OCI-LY7 (cell line): ENCODE measurements at regions not wholly inside any gene's neighbourhood (a gene's known extent, or its start where the extent isn't known, plus 50 kb on each side); places are given as distances from the start of the nearest gene placed in this dataset.

Experiments used
- EZH2phosphoT487 ChIP-seq: fragments of 200-600 bp; sonication (generic); IDR thresholded peaks from 2 replicates; pipeline ENCODE4 v1.6.1; 2018; ENCODE audit warnings: low read depth, borderline replicate concordance, mild to moderate bottlenecking, mixed run types, antibody characterized with exemption, low read length, moderate library complexity, mixed read lengths
- TF ChIP-seq, protein P1 (sequence below): fragments of 200-600 bp; sonication (generic); conservative IDR thresholded peaks from 2 replicates; pipeline ENCODE4 v1.5.1; 2014; ENCODE audit warnings: mild to moderate bottlenecking, antibody characterized with exemption, low read length, moderate library complexity, mixed read lengths

DNA sequence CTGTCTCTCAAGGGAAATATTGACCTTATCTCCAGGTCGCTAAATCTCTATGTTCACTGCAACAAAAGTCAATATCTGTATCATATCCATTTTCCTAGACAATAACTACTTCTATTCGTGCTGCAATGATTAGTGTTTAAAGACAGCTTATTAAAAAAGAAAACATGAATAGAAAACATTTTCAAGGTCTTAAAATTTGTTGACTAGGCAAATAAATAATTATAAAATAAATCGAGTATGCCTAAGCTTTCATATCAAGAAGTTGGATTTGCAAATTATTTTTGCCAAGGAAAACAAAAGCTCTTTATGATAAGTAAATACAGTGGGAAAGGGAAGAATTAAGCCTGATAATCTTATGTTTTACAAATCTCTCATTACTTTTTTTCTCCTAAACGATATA lies 428.5 kb downstream of the NUP35 start:
- TF ChIP-seq, protein P1, sequence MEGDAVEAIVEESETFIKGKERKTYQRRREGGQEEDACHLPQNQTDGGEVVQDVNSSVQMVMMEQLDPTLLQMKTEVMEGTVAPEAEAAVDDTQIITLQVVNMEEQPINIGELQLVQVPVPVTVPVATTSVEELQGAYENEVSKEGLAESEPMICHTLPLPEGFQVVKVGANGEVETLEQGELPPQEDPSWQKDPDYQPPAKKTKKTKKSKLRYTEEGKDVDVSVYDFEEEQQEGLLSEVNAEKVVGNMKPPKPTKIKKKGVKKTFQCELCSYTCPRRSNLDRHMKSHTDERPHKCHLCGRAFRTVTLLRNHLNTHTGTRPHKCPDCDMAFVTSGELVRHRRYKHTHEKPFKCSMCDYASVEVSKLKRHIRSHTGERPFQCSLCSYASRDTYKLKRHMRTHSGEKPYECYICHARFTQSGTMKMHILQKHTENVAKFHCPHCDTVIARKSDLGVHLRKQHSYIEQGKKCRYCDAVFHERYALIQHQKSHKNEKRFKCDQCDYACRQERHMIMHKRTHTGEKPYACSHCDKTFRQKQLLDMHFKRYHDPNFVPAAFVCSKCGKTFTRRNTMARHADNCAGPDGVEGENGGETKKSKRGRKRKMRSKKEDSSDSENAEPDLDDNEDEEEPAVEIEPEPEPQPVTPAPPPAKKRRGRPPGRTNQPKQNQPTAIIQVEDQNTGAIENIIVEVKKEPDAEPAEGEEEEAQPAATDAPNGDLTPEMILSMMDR, result no peak
- no peak for TF ChIP-seq EZH2phosphoT487
